GM10266 (cell line): ENCODE measurements at regions not wholly inside any gene's neighbourhood (a gene's known extent, or its start where the extent isn't known, plus 50 kb on each side); places are given as distances from the start of the nearest gene placed in this dataset.

Experiments
- DNase-seq: peaks from one replicate; pipeline ENCODE4 v3.0.0; 2012; ENCODE audit errors: extremely low spot score
- CTCF ChIP-seq: IDR thresholded peaks from 2 replicates; pipeline ENCODE4 v1.5.1; 2012; ENCODE audit warnings: mild to moderate bottlenecking, low read depth; ENCODE audit not compliant: control insufficient read depth, insufficient read depth; ENCODE audit errors: missing control alignments

DNA sequence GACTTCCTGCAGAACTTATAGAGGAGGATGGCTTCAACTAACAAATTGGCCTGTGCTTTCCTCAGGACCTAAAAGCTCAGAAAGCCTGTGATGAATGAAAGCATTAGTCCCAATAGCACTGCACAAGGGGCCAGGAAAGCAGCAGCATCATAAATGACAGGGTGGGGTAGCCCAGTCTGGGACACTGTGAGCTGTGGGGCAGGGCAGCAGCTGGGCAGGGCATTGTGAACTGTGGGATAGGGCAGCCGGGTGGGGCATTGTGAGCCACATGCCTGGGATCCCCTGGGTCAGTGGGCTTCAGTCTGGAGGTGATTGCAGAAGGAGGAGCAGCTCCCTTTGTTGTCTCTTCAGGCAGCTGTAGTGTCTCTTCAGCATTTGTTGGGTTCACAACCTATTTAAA, 1276.8 kb downstream of the UQCRFS1 start:
- DNase-seq, result no peak
- no peak for TF ChIP-seq CTCF

GRCh38 chr19:27935669-27936068, 1277.3 kb downstream of the UQCRFS1 start:
- DNase-seq, result no peak
- TF ChIP-seq CTCF, result no peak

DNA sequence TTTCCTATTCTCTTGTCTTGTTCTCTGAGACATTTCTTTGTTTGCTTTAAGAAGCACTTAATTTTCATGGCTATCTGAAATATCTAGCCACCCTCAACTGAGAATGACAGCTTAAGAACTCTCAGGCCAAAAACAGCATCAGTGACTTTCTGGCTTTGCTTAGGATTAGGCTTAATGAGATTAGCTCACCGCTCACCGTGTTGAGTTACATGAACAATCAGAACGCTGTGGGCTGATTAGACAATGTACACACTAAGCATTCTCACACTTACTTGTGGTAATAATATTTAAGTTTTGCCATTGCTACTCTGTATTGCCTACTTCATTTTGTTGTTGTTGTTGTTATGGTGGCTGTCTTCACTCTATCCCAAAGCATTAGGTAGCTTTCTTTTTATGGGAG, 1283.6 kb downstream of the UQCRFS1 start:
- TF ChIP-seq CTCF, result no peak
- DNase-seq, result no peak

GRCh38 chr19:27925202-27925601, 1287.7 kb downstream of the UQCRFS1 start:
- DNase-seq, result no peak
- no peak for TF ChIP-seq CTCF

- DNase-seq, result no peak
- no peak for TF ChIP-seq CTCF
Observed at GRCh38 chr19:27922970-27923369, 1290.0 kb downstream of the UQCRFS1 start.

DNA sequence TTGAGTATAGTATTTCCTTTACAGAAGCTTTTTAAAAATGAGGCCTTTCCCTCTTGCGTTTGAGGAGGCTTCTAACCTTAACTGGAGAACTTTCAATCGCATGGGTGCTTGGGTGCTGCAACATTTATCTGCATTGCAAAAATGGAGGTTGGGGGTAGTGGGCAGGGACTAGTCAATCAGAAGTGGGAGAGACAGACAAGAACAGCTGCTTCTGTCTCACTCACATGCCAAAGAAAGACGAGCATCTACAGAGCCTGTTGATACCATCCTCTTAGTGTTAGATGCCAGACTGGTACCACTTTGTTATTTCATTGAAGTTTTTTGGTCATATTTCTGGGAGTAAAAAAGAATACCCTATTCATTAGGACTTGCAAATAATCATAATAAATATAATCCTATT, 1292.2 kb downstream of the UQCRFS1 start:
- TF ChIP-seq CTCF, result no peak
- no peak for DNase-seq

- no peak for TF ChIP-seq CTCF
- no peak for DNase-seq
Observed at GRCh38 chr19:27918818-27919217, 1294.1 kb downstream of the UQCRFS1 start.
